H9 (cell line): ENCODE measurements at regions not wholly inside any gene's neighbourhood (a gene's known extent, or its start where the extent isn't known, plus 50 kb on each side); places are given as distances from the start of the nearest gene placed in this dataset.

Experiments used
- DNase-seq: peaks from one replicate; pipeline ENCODE4 v3.0.0-alpha.2; 2017
- H2AFZ ChIP-seq: one replicate; pipeline ENCODE4 v1.6.1; 2013; ENCODE audit warnings: mild to moderate bottlenecking, low read length, control low read depth, moderate library complexity
- H2AK5ac ChIP-seq: 2 replicates; pipeline ENCODE4 v1.6.1; 2013; ENCODE audit warnings: low read length, control low read depth, mixed read lengths; ENCODE audit not compliant: insufficient read length
- H2BK120ac ChIP-seq: one replicate; pipeline ENCODE4 v1.6.1; 2013; ENCODE audit warnings: low read depth, mild to moderate bottlenecking, low read length, control low read depth, inconsistent platforms; ENCODE audit not compliant: poor library complexity, severe bottlenecking
- H2BK12ac ChIP-seq: 2 replicates; pipeline ENCODE4 v1.6.1; 2013; ENCODE audit warnings: low read length, control low read depth, mixed read lengths, low read depth; ENCODE audit not compliant: insufficient read length
- H2BK15ac ChIP-seq: 2 replicates; pipeline ENCODE4 v1.6.1; 2013; ENCODE audit warnings: low read depth, low read length, control low read depth
- H2BK20ac ChIP-seq: one replicate; pipeline ENCODE4 v1.6.1; 2013; ENCODE audit warnings: low read depth, mild to moderate bottlenecking, low read length, control low read depth, inconsistent platforms; ENCODE audit not compliant: poor library complexity, severe bottlenecking
- H2BK5ac ChIP-seq: 2 replicates; pipeline ENCODE4 v1.6.1; 2013; ENCODE audit warnings: low read length, control low read depth, mixed read lengths; ENCODE audit not compliant: insufficient read length
- H3K14ac ChIP-seq: 2 replicates; pipeline ENCODE4 v1.6.1; 2013; ENCODE audit warnings: low read length, control low read depth; ENCODE audit not compliant: insufficient read depth
- H3K18ac ChIP-seq: 2 replicates; pipeline ENCODE4 v1.6.1; 2013; ENCODE audit warnings: low read depth, mild to moderate bottlenecking, mixed read lengths, low read length, control low read depth; ENCODE audit not compliant: insufficient read length
- H3K23ac ChIP-seq: 2 replicates; pipeline ENCODE4 v1.6.1; 2013; ENCODE audit warnings: low read length, control low read depth, mixed read lengths, low read depth; ENCODE audit not compliant: insufficient read length
- H3K23me2 ChIP-seq: 2 replicates; pipeline ENCODE4 v1.6.1; 2013; ENCODE audit warnings: low read depth, mild to moderate bottlenecking, mixed read lengths, low read length, control low read depth; ENCODE audit not compliant: insufficient read length, poor library complexity, severe bottlenecking
- H3K27ac ChIP-seq: 2 replicates; pipeline ENCODE4 v1.5.1; 2013; ENCODE audit warnings: low read length, control low read depth, mixed read lengths, low read depth; ENCODE audit not compliant: insufficient read length
- H3K27me3 ChIP-seq: 2 replicates; pipeline ENCODE4 v1.6.1; 2013; ENCODE audit warnings: low read length, control low read depth, inconsistent platforms; ENCODE audit not compliant: insufficient read depth
- H3K4ac ChIP-seq: 2 replicates; pipeline ENCODE4 v1.6.1; 2013; ENCODE audit warnings: low read depth, mild to moderate bottlenecking, control low read depth, inconsistent platforms, low read length, moderate library complexity
- H3K4me1 ChIP-seq: 2 replicates; pipeline ENCODE4 v1.6.1; 2013; ENCODE audit warnings: low read length, control low read depth, inconsistent platforms; ENCODE audit not compliant: insufficient read depth
- H3K4me2 ChIP-seq: 2 replicates; pipeline ENCODE4 v1.6.1; 2013; ENCODE audit warnings: low read length, control low read depth, mixed read lengths; ENCODE audit not compliant: insufficient read length, insufficient read depth
- H3K56ac ChIP-seq: 2 replicates; pipeline ENCODE4 v1.6.1; 2013; ENCODE audit warnings: low read depth, mild to moderate bottlenecking, mixed read lengths, low read length, control low read depth; ENCODE audit not compliant: insufficient read length
- H3K79me1 ChIP-seq: 2 replicates; pipeline ENCODE4 v1.6.1; 2013; ENCODE audit warnings: low read depth, mild to moderate bottlenecking, moderate library complexity, low read length, control low read depth, inconsistent platforms; ENCODE audit not compliant: insufficient read depth, poor library complexity, severe bottlenecking
- H3K79me2 ChIP-seq: 2 replicates; pipeline ENCODE4 v1.6.1; 2013; ENCODE audit warnings: low read length, control low read depth, inconsistent platforms; ENCODE audit not compliant: insufficient read depth
- H3K9ac ChIP-seq: 2 replicates; pipeline ENCODE4 v1.6.1; 2013; ENCODE audit warnings: low read length, control low read depth, mixed read lengths; ENCODE audit not compliant: insufficient read length; ENCODE audit errors: extremely low read depth
- H3K9me3 ChIP-seq: one replicate; pipeline ENCODE4 v1.6.1; 2013; ENCODE audit warnings: low read depth, low read length, inconsistent platforms; ENCODE audit not compliant: control insufficient read depth
- H3T11ph ChIP-seq: one replicate; pipeline ENCODE4 v1.6.1; 2013; ENCODE audit warnings: mild to moderate bottlenecking, low read length, control low read depth, inconsistent platforms
- H4K20me1 ChIP-seq: one replicate; pipeline ENCODE4 v1.6.1; 2013; ENCODE audit not compliant: control insufficient read depth, insufficient read length, insufficient read depth
- H4K5ac ChIP-seq: 2 replicates; pipeline ENCODE4 v1.6.1; 2013; ENCODE audit warnings: low read depth, mild to moderate bottlenecking, mixed read lengths, low read length, control low read depth; ENCODE audit not compliant: insufficient read length
- H4K8ac ChIP-seq: replicated peaks from 2 replicates; pipeline ENCODE4 v1.6.1; 2013; ENCODE audit warnings: low read length, control low read depth, mixed read lengths, low read depth; ENCODE audit not compliant: insufficient read length
- H4K91ac ChIP-seq: 2 replicates; pipeline ENCODE4 v1.6.1; 2013; ENCODE audit warnings: low read depth, mild to moderate bottlenecking, moderate library complexity, mixed read lengths, low read length, control low read depth; ENCODE audit not compliant: insufficient read length
- H3K27ac Mint-ChIP-seq, 3 experiments: 2 replicates in 2 of 3; 3 replicates in 1 of 3; pipeline ENCODE4 v1.8.0; 2020 to 2021; ENCODE audit warnings: mixed read lengths in 3 of 3, mild to moderate bottlenecking in 1 of 3, moderate library complexity in 1 of 3
- H3K27me3 Mint-ChIP-seq: 2 replicates; pipeline ENCODE4 v1.8.0; 2021; ENCODE audit warnings: low read depth, mild to moderate bottlenecking, moderate library complexity, mixed read lengths
- H3K36me3 Mint-ChIP-seq, 3 experiments: 2 replicates in 2 of 3; 3 replicates in 1 of 3; pipeline ENCODE4 v1.8.0; 2020 to 2021; ENCODE audit warnings: low read depth in 3 of 3, mixed read lengths in 3 of 3; ENCODE audit not compliant: insufficient read depth in 1 of 3
- H3K4me1 Mint-ChIP-seq, 2 experiments: 2 replicates each; pipeline ENCODE4 v1.8.0; 2020; ENCODE audit warnings: mixed read lengths in 2 of 2
- H3K4me3 Mint-ChIP-seq, 2 experiments: 2 replicates in 1 of 2; 3 replicates in 1 of 2; pipeline ENCODE4 v1.8.0; 2020 to 2021; ENCODE audit warnings: mild to moderate bottlenecking in 2 of 2, mixed read lengths in 2 of 2, moderate library complexity in 1 of 2
- H3K9me3 Mint-ChIP-seq, 2 experiments: 2 replicates in 1 of 2; 3 replicates in 1 of 2; pipeline ENCODE4 v1.8.0; 2020; ENCODE audit warnings: mild to moderate bottlenecking in 2 of 2, mixed read lengths in 2 of 2, moderate library complexity in 1 of 2
- CTCF ChIP-seq: fragments of 200-600 bp; sonication (generic); conservative IDR thresholded peaks from 3 replicates; pipeline ENCODE4 v1.8.0; 2021; ENCODE audit warnings: antibody characterized with exemption, mild to moderate bottlenecking
- WGBS: extraction: QIAGEN DNeasy Blood & Tissue Kit; methylation state at CpG from one replicate; pipeline ENCODE4 v1.1.7; 2013; ENCODE audit warnings: missing lambda C conversion rate, low lambda C conversion rate, mixed read lengths; ENCODE audit not compliant: insufficient read length; ENCODE audit errors: extremely low coverage; 5-methylcytosine and 5-hydroxymethylcytosine counted together

- no peak overlapping the region for H4K91ac ChIP-seq
- no peak overlapping the region for H3K23ac ChIP-seq
- H4K5ac ChIP-seq, result no peak overlapping the region
- no peak overlapping the region for H2BK15ac ChIP-seq
- no peak overlapping the region for H3K9ac ChIP-seq
- no peaks in the 10 kb centered on the region for H3K27me3 ChIP-seq
- peaks cover 3 to 6% of the 10 kb centered on the region in 2 experiments; a peak in 3 of 4 replicates for H3K4me1 Mint-ChIP-seq
- no peaks in the 10 kb centered on the region for H3K79me2 ChIP-seq
- no peaks in the 10 kb centered on the region for H4K20me1 ChIP-seq
- no peak overlapping the region for H3K27ac Mint-ChIP-seq
- TF ChIP-seq CTCF, result no peak
- H3K27me3 Mint-ChIP-seq, result no peaks in the 10 kb centered on the region
- H3K79me1 ChIP-seq, result no peaks in the 10 kb centered on the region
- no peak overlapping the region for H3K14ac ChIP-seq
- H3K4me2 ChIP-seq, result no peak overlapping the region
- no peak overlapping the region for H3K27ac ChIP-seq
- H3K4me1 ChIP-seq, result no peaks in the 10 kb centered on the region
- no peak overlapping the region for H2BK120ac ChIP-seq
- no peaks in the 10 kb centered on the region for H3K9me3 ChIP-seq
- no peak overlapping the region for H3K4ac ChIP-seq
- no peak for DNase-seq
- no peak overlapping the region for H4K8ac ChIP-seq
- H3K36me3 Mint-ChIP-seq, result no peaks in the 10 kb centered on the region; a peak in 1 of 7 replicates
- no peak overlapping the region for H3T11ph ChIP-seq
- H2AFZ ChIP-seq, result no peak overlapping the region
- H2BK20ac ChIP-seq, result no peak overlapping the region
- no peak overlapping the region for H2AK5ac ChIP-seq
- H3K4me3 Mint-ChIP-seq, result no peak overlapping the region
- no peak overlapping the region for H3K56ac ChIP-seq
- H2BK5ac ChIP-seq, result no peak overlapping the region
- WGBS, result no CpG with 5 or more reads among the region's 14 CpGs
- no peaks in the 10 kb centered on the region for H3K23me2 ChIP-seq
- H3K9me3 Mint-ChIP-seq, result no peaks in the 10 kb centered on the region
- H2BK12ac ChIP-seq, result no peak overlapping the region
- H3K18ac ChIP-seq, result no peak overlapping the region
These were observed 122.7 kb downstream of the SIK1 start for GRCh38 chr21:43304206-43304605.
